Naive thymus-derived CD4-positive, alpha-beta T cell (primary cell): ENCODE measurements at regions not wholly inside any gene's neighbourhood (a gene's known extent, or its start where the extent isn't known, plus 50 kb on each side); places are given as distances from the start of the nearest gene placed in this dataset.

ENCODE experiments used
- ATAC-seq: fragments of 150-1000 bp; cut with Tn5 transposase; 2 replicates; pipeline ENCODE4 v1.10.0; 2021; ENCODE audit warnings: mild to moderate bottlenecking, moderate library complexity
- CTCF ChIA-PET: fragments of 350-600 bp; sonication (Branson Sonifier 250); formaldehyde crosslinking; loops from one replicate; lab custom pipeline; 2021; ENCODE audit warnings: antibody characterized with exemption; lab: Charles Lee
- POLR2A ChIA-PET: fragments of 350-600 bp; sonication (Branson Sonifier 250); formaldehyde crosslinking; loops from one replicate; lab custom pipeline; 2021; ENCODE audit warnings: antibody characterized with exemption, inconsistent platforms; lab: Charles Lee
- DNase-seq, 9 donors: peaks; one replicate each; pipeline versions ENCODE4 v3.0.0 to v3.0.0-alpha.2; 2020 to 2022; ENCODE audit warnings: mixed read lengths in 1 of 9
- H3K27ac ChIP-seq: one replicate; pipeline ENCODE4 v1.7.0; 2013; ENCODE audit warnings: mild to moderate bottlenecking, low read depth, low read length, moderate library complexity
- H3K27me3 ChIP-seq, 2 donors: one replicate each; pipeline ENCODE4 v1.7.0; 2013; ENCODE audit warnings: low read length in 2 of 2, mild to moderate bottlenecking in 2 of 2, moderate library complexity in 2 of 2; ENCODE audit not compliant: control insufficient read depth in 2 of 2, insufficient read depth in 2 of 2
- H3K36me3 ChIP-seq, 3 experiments: 1 replicate in 2 of 3; 2 replicates in 1 of 3; pipeline ENCODE4 v1.7.0; 2013; ENCODE audit warnings: low read length in 3 of 3, mild to moderate bottlenecking in 3 of 3, moderate library complexity in 1 of 3; ENCODE audit not compliant: insufficient read depth in 3 of 3, control insufficient read depth in 2 of 3
- H3K4me1 ChIP-seq, 2 donors: one replicate each; pipeline ENCODE4 v1.7.0; 2013; ENCODE audit warnings: low read length in 2 of 2, mild to moderate bottlenecking in 2 of 2, moderate library complexity in 1 of 2; ENCODE audit not compliant: control insufficient read depth in 2 of 2, insufficient read depth in 2 of 2
- H3K4me3 ChIP-seq: 2 replicates; pipeline ENCODE4 v1.7.0; 2013; ENCODE audit warnings: mild to moderate bottlenecking, low read length
- H3K9me3 ChIP-seq, 3 experiments: 1 replicate in 2 of 3; 2 replicates in 1 of 3; pipeline ENCODE4 v1.7.0; 2013; ENCODE audit warnings: low read length in 3 of 3; ENCODE audit not compliant: control insufficient read depth in 2 of 3
- H3K27ac Mint-ChIP-seq, 9 donors: one replicate each; pipeline ENCODE4 v1.8.0; 2020 to 2022; ENCODE audit warnings: mixed read lengths in 9 of 9, mild to moderate bottlenecking in 8 of 9, moderate library complexity in 5 of 9, inconsistent platforms in 2 of 9
- H3K27me3 Mint-ChIP-seq, 5 donors: one replicate each; pipeline ENCODE4 v1.8.0; 2021 to 2022; ENCODE audit warnings: mixed read lengths in 5 of 5, mild to moderate bottlenecking in 1 of 5
- H3K36me3 Mint-ChIP-seq, 5 donors: one replicate each; pipeline ENCODE4 v1.8.0; 2020 to 2022; ENCODE audit warnings: mixed read lengths in 5 of 5, mild to moderate bottlenecking in 3 of 5, inconsistent platforms in 1 of 5
- H3K4me1 Mint-ChIP-seq, 7 donors: one replicate each; pipeline ENCODE4 v1.8.0; 2020 to 2022; ENCODE audit warnings: mixed read lengths in 7 of 7, mild to moderate bottlenecking in 3 of 7, inconsistent platforms in 1 of 7
- H3K4me3 Mint-ChIP-seq, 10 donors: one replicate each; pipeline ENCODE4 v1.8.0; 2020 to 2022; ENCODE audit warnings: mild to moderate bottlenecking in 10 of 10, mixed read lengths in 10 of 10, moderate library complexity in 6 of 10, inconsistent platforms in 2 of 10
- H3K9me3 Mint-ChIP-seq, 11 donors: one replicate each; pipeline ENCODE4 v1.8.0; 2020 to 2022; ENCODE audit warnings: mixed read lengths in 11 of 11, mild to moderate bottlenecking in 4 of 11, inconsistent platforms in 1 of 11, moderate library complexity in 1 of 11
- intact Hi-C, 2 donors: fragments of 100-400 bp; cut with micrococcal nuclease; formaldehyde crosslinking; loops; one replicate each; pipeline ENCODE4 v1.15.1; 2023

- H3K4me1 ChIP-seq: no peaks in the 10 kb centered on the region
- Mint-ChIP-seq H3K27ac (no peak overlapping the region), H3K4me3 (no peak overlapping the region), H3K27me3 (peaks cover 0 to 15% (median 0%) of the 10 kb centered on the region in 5 donors), H3K36me3 (no peaks in the 10 kb centered on the region), H3K4me1 (peaks cover 0 to 3% (median 0%) of the 10 kb centered on the region in 7 donors), H3K9me3 (peaks cover 0 to 6% (median 0%) of the 10 kb centered on the region in 11 donors)
- intact Hi-C loops: no loop called here
- no peak overlapping the region for H3K27ac ChIP-seq
- no peaks in the 10 kb centered on the region for H3K27me3 ChIP-seq
- H3K4me3 ChIP-seq: no peak overlapping the region
- DNase-seq (no peak), ATAC-seq (no peak)
- no peaks in the 10 kb centered on the region for H3K36me3 ChIP-seq
- ChIA-PET CTCF (no interaction called here), POLR2A (no interaction called here)
- no peaks in the 10 kb centered on the region for H3K9me3 ChIP-seq
These were observed 128.5 kb upstream of the PTPRM start for GRCh38 chr18:7438646-7439045.

GRCh38 chr18:7447318-7448028 lies 119.6 kb upstream of the PTPRM start:
- Histone ChIP-seq H3K4me1 (no peaks in the 10 kb centered on the region), H3K27me3 (no peaks in the 10 kb centered on the region), H3K36me3 (no peaks in the 10 kb centered on the region), H3K27ac (no peak overlapping the region), H3K9me3 (no peaks in the 10 kb centered on the region), H3K4me3 (no peak overlapping the region)
- Mint-ChIP-seq H3K9me3 (peaks cover 0 to 6% (median 0%) of the 10 kb centered on the region in 11 donors), H3K4me3 (no peak overlapping the region), H3K4me1 (peaks cover 0 to under 1% (median 0%) of the 10 kb centered on the region in 7 donors), H3K36me3 (no peaks in the 10 kb centered on the region), H3K27me3 (no peaks in the 10 kb centered on the region), H3K27ac (no peak overlapping the region)
- no peak for DNase-seq
- intact Hi-C loops: no loop called here
- CTCF ChIA-PET: no interaction called here
- POLR2A ChIA-PET: no interaction called here
- no peak for ATAC-seq

- H3K27ac Mint-ChIP-seq: no peak overlapping the region
- no peak overlapping the region for H3K27ac ChIP-seq
- no peaks in the 10 kb centered on the region for H3K27me3 ChIP-seq
- ChIA-PET POLR2A (no interaction called here), CTCF (no interaction called here)
- ATAC-seq (peak; percentile 8), DNase-seq (no peak)
- no peak overlapping the region for H3K4me3 ChIP-seq
- intact Hi-C loops: no loop called here
- H3K36me3 ChIP-seq: no peaks in the 10 kb centered on the region
- no peaks in the 10 kb centered on the region for H3K9me3 ChIP-seq
- H3K4me3 Mint-ChIP-seq: no peak overlapping the region
- no peaks in the 10 kb centered on the region for H3K4me1 ChIP-seq
- H3K36me3 Mint-ChIP-seq: no peaks in the 10 kb centered on the region
- H3K4me1 Mint-ChIP-seq: no peaks in the 10 kb centered on the region
- peaks cover 0 to 5% (median 3%) of the 10 kb centered on the region in 11 donors for H3K9me3 Mint-ChIP-seq
- no peaks in the 10 kb centered on the region for H3K27me3 Mint-ChIP-seq
These were observed 114.8 kb upstream of the PTPRM start for GRCh38 chr18:7452331-7452730.

GRCh38 chr18:7454429-7454828 lies 112.7 kb upstream of the PTPRM start:
- no peaks in the 10 kb centered on the region for H3K27me3 Mint-ChIP-seq
- Histone ChIP-seq H3K9me3 (no peaks in the 10 kb centered on the region), H3K4me1 (no peaks in the 10 kb centered on the region), H3K27ac (no peak overlapping the region), H3K36me3 (no peaks in the 10 kb centered on the region), H3K27me3 (no peaks in the 10 kb centered on the region), H3K4me3 (no peak overlapping the region)
- ATAC-seq (no peak), DNase-seq (no peak)
- ChIA-PET POLR2A (no interaction called here), CTCF (no interaction called here)
- intact Hi-C loops: no loop called here
- no peaks in the 10 kb centered on the region for H3K36me3 Mint-ChIP-seq
- no peaks in the 10 kb centered on the region for H3K4me1 Mint-ChIP-seq
- no peak overlapping the region for H3K27ac Mint-ChIP-seq
- H3K9me3 Mint-ChIP-seq: peaks cover 0 to 5% (median 2%) of the 10 kb centered on the region in 11 donors
- H3K4me3 Mint-ChIP-seq: no peak overlapping the region

- H3K4me1 ChIP-seq: no peaks in the 10 kb centered on the region
- Mint-ChIP-seq H3K9me3 (peaks cover 0 to 8% (median 0%) of the 10 kb centered on the region in 11 donors), H3K4me1 (no peaks in the 10 kb centered on the region), H3K4me3 (no peak overlapping the region), H3K36me3 (no peaks in the 10 kb centered on the region), H3K27me3 (no peaks in the 10 kb centered on the region), H3K27ac (no peak overlapping the region)
- H3K4me3 ChIP-seq: no peak overlapping the region
- no peak overlapping the region for H3K27ac ChIP-seq
- ATAC-seq: no peak
- intact Hi-C loops: no loop called here
- CTCF ChIA-PET: no interaction called here
- H3K27me3 ChIP-seq: no peaks in the 10 kb centered on the region
- POLR2A ChIA-PET: no interaction called here
- no peaks in the 10 kb centered on the region for H3K36me3 ChIP-seq
- no peaks in the 10 kb centered on the region for H3K9me3 ChIP-seq
- no peak for DNase-seq
These were observed 110.7 kb upstream of the PTPRM start for GRCh38 chr18:7456376-7456775.

GRCh38 chr18:7457262-7457661 lies 109.9 kb upstream of the PTPRM start:
- Mint-ChIP-seq H3K4me3 (no peak overlapping the region), H3K27me3 (no peaks in the 10 kb centered on the region), H3K36me3 (no peaks in the 10 kb centered on the region), H3K4me1 (no peaks in the 10 kb centered on the region), H3K27ac (no peak overlapping the region), H3K9me3 (peaks cover 0 to 8% (median 0%) of the 10 kb centered on the region in 11 donors)
- DNase-seq (no peak), ATAC-seq (no peak)
- H3K4me3 ChIP-seq: no peak overlapping the region
- no peaks in the 10 kb centered on the region for H3K4me1 ChIP-seq
- no peak overlapping the region for H3K27ac ChIP-seq
- POLR2A ChIA-PET: no interaction called here
- no peaks in the 10 kb centered on the region for H3K9me3 ChIP-seq
- no peaks in the 10 kb centered on the region for H3K36me3 ChIP-seq
- intact Hi-C loops: no loop called here
- CTCF ChIA-PET: no interaction called here
- H3K27me3 ChIP-seq: no peaks in the 10 kb centered on the region

GRCh38 chr18:7458884-7459283 lies 108.2 kb upstream of the PTPRM start:
- no peak overlapping the region for H3K4me3 Mint-ChIP-seq
- Histone ChIP-seq H3K27me3 (no peaks in the 10 kb centered on the region), H3K4me1 (no peaks in the 10 kb centered on the region), H3K36me3 (no peaks in the 10 kb centered on the region), H3K4me3 (no peak overlapping the region), H3K9me3 (no peaks in the 10 kb centered on the region), H3K27ac (no peak overlapping the region)
- ATAC-seq (no peak), DNase-seq (no peak)
- ChIA-PET POLR2A (no interaction called here), CTCF (no interaction called here)
- no peaks in the 10 kb centered on the region for H3K36me3 Mint-ChIP-seq
- no peaks in the 10 kb centered on the region for H3K27me3 Mint-ChIP-seq
- no peaks in the 10 kb centered on the region for H3K4me1 Mint-ChIP-seq
- H3K9me3 Mint-ChIP-seq: peaks cover 0 to 7% (median 0%) of the 10 kb centered on the region in 11 donors
- no peak overlapping the region for H3K27ac Mint-ChIP-seq
- intact Hi-C loops: no loop called here
